ENCODE measurements at regions not wholly inside any gene's neighbourhood (a gene's known extent, or its start where the extent isn't known, plus 50 kb on each side); places are given as distances from the start of the nearest gene placed in this dataset.

- WGBS (ENCODE audit: insufficient coverage, low lambda C conversion rate), result 60% methylated on average over 1 of the region's 11 CpGs
- no peak overlapping the region for H3K4me3 ChIP-seq (ENCODE audit: low read length)
- no peak overlapping the region for H3K27ac ChIP-seq (ENCODE audit: low read length)
- no peaks in the 10 kb centered on the region for H3K4me1 ChIP-seq (ENCODE audit: control insufficient read depth, insufficient read depth, low read length)
- H3K9me3 ChIP-seq (ENCODE audit: control insufficient read depth, low read depth, low read length), result no peaks in the 10 kb centered on the region
- no peak for DNase-seq
- H3K27me3 ChIP-seq (ENCODE audit: control insufficient read depth, insufficient read depth, low read length), result no peaks in the 10 kb centered on the region
- no peaks in the 10 kb centered on the region for H3K36me3 ChIP-seq (ENCODE audit: control insufficient read depth, insufficient read depth, low read length)
These were observed 222.9 kb upstream of the MYL2 start for GRCh38 chr12:111143271-111143670.

GRCh38 chr12:111141205-111141604, 220.8 kb upstream of the MYL2 start:
- no peak overlapping the region for H3K4me3 ChIP-seq (ENCODE audit: low read length)
- H3K27ac ChIP-seq (ENCODE audit: low read length), result no peak overlapping the region
- DNase-seq, result no peak
- 100% methylated on average over 1 of the region's 1 CpG for WGBS (ENCODE audit: insufficient coverage, low lambda C conversion rate)
- no peaks in the 10 kb centered on the region for H3K9me3 ChIP-seq (ENCODE audit: control insufficient read depth, low read depth, low read length)
- no peaks in the 10 kb centered on the region for H3K27me3 ChIP-seq (ENCODE audit: control insufficient read depth, insufficient read depth, low read length)
- no peaks in the 10 kb centered on the region for H3K36me3 ChIP-seq (ENCODE audit: control insufficient read depth, insufficient read depth, low read length)
- H3K4me1 ChIP-seq (ENCODE audit: control insufficient read depth, insufficient read depth, low read length), result no peaks in the 10 kb centered on the region

- no peak overlapping the region for H3K27ac ChIP-seq (ENCODE audit: low read length)
- H3K4me1 ChIP-seq (ENCODE audit: control insufficient read depth, insufficient read depth, low read length), result no peaks in the 10 kb centered on the region
- H3K27me3 ChIP-seq (ENCODE audit: control insufficient read depth, insufficient read depth, low read length), result no peaks in the 10 kb centered on the region
- H3K9me3 ChIP-seq (ENCODE audit: control insufficient read depth, low read depth, low read length), result peaks cover 3% of the 10 kb centered on the region
- H3K4me3 ChIP-seq (ENCODE audit: low read length), result no peak overlapping the region
- no peak for DNase-seq
- no peaks in the 10 kb centered on the region for H3K36me3 ChIP-seq (ENCODE audit: control insufficient read depth, insufficient read depth, low read length)
- WGBS (ENCODE audit: insufficient coverage, low lambda C conversion rate), result no CpG with 5 or more reads among the region's 8 CpGs
These were observed 217.6 kb upstream of the MYL2 start for GRCh38 chr12:111138016-111138415.

GRCh38 chr12:111135293-111135832, 215.0 kb upstream of the MYL2 start:
- H3K4me3 ChIP-seq (ENCODE audit: low read length), result no peak overlapping the region
- WGBS (ENCODE audit: insufficient coverage, low lambda C conversion rate), result no CpG with 5 or more reads among the region's 5 CpGs
- H3K27ac ChIP-seq (ENCODE audit: low read length), result no peak overlapping the region
- H3K27me3 ChIP-seq (ENCODE audit: control insufficient read depth, insufficient read depth, low read length), result no peaks in the 10 kb centered on the region
- H3K36me3 ChIP-seq (ENCODE audit: control insufficient read depth, insufficient read depth, low read length), result no peaks in the 10 kb centered on the region
- no peak for DNase-seq
- H3K9me3 ChIP-seq (ENCODE audit: control insufficient read depth, low read depth, low read length), result peaks cover 3% of the 10 kb centered on the region
- H3K4me1 ChIP-seq (ENCODE audit: control insufficient read depth, insufficient read depth, low read length), result no peaks in the 10 kb centered on the region

- Histone ChIP-seq H3K36me3 (ENCODE audit: control insufficient read depth, insufficient read depth, low read length) (no peaks in the 10 kb centered on the region), H3K9me3 (ENCODE audit: control insufficient read depth, low read depth, low read length) (peaks cover 3% of the 10 kb centered on the region), H3K27ac (ENCODE audit: low read length) (no peak overlapping the region), H3K4me1 (ENCODE audit: control insufficient read depth, insufficient read depth, low read length) (no peaks in the 10 kb centered on the region), H3K4me3 (ENCODE audit: low read length) (no peak overlapping the region), H3K27me3 (ENCODE audit: control insufficient read depth, insufficient read depth, low read length) (no peaks in the 10 kb centered on the region)
- DNase-seq, result no peak
These were observed 210.0 kb upstream of the MYL2 start for GRCh38 chr12:111130336-111130735.

- Histone ChIP-seq H3K4me1 (ENCODE audit: control insufficient read depth, insufficient read depth, low read length) (no peaks in the 10 kb centered on the region), H3K27me3 (ENCODE audit: control insufficient read depth, insufficient read depth, low read length) (no peaks in the 10 kb centered on the region), H3K36me3 (ENCODE audit: control insufficient read depth, insufficient read depth, low read length) (no peaks in the 10 kb centered on the region), H3K9me3 (ENCODE audit: control insufficient read depth, low read depth, low read length) (no peaks in the 10 kb centered on the region), H3K27ac (ENCODE audit: low read length) (no peak overlapping the region), H3K4me3 (ENCODE audit: low read length) (no peak overlapping the region)
- WGBS (ENCODE audit: insufficient coverage, low lambda C conversion rate), result no CpG with 5 or more reads among the region's 3 CpGs
- DNase-seq, result no peak
These were observed 208.9 kb upstream of the MYL2 start for GRCh38 chr12:111129149-111129767.

- WGBS (ENCODE audit: insufficient coverage, low lambda C conversion rate), result no CpG with 5 or more reads among the region's 2 CpGs
These were observed 206.0 kb upstream of the MYL2 start for GRCh38 chr12:111126331-111126730.

GRCh38 chr12:111124183-111124582, 203.8 kb upstream of the MYL2 start:
- no peak for DNase-seq
- Histone ChIP-seq H3K9me3 (ENCODE audit: control insufficient read depth, low read depth, low read length) (no peaks in the 10 kb centered on the region), H3K36me3 (ENCODE audit: control insufficient read depth, insufficient read depth, low read length) (no peaks in the 10 kb centered on the region), H3K27me3 (ENCODE audit: control insufficient read depth, insufficient read depth, low read length) (no peaks in the 10 kb centered on the region), H3K27ac (ENCODE audit: low read length) (no peak overlapping the region), H3K4me1 (ENCODE audit: control insufficient read depth, insufficient read depth, low read length) (no peaks in the 10 kb centered on the region), H3K4me3 (ENCODE audit: low read length) (no peak overlapping the region)
- 90% methylated on average over 2 of the region's 4 CpGs for WGBS (ENCODE audit: insufficient coverage, low lambda C conversion rate)

More at GRCh38 chr12:111126331-111126730, 206.0 kb upstream of the MYL2 start:
- H3K4me3 ChIP-seq (ENCODE audit: low read length), result no peak overlapping the region
- no peaks in the 10 kb centered on the region for H3K27me3 ChIP-seq (ENCODE audit: control insufficient read depth, insufficient read depth, low read length)
- H3K36me3 ChIP-seq (ENCODE audit: control insufficient read depth, insufficient read depth, low read length), result no peaks in the 10 kb centered on the region
- no peaks in the 10 kb centered on the region for H3K9me3 ChIP-seq (ENCODE audit: control insufficient read depth, low read depth, low read length)
- H3K27ac ChIP-seq (ENCODE audit: low read length), result no peak overlapping the region
- DNase-seq, result no peak
- H3K4me1 ChIP-seq (ENCODE audit: control insufficient read depth, insufficient read depth, low read length), result no peaks in the 10 kb centered on the region

GRCh38 chr12:111123390-111123789, 203.0 kb upstream of the MYL2 start:
- no peaks in the 10 kb centered on the region for H3K36me3 ChIP-seq (ENCODE audit: control insufficient read depth, insufficient read depth, low read length)
- no CpG with 5 or more reads among the region's 6 CpGs for WGBS (ENCODE audit: insufficient coverage, low lambda C conversion rate)
- H3K27me3 ChIP-seq (ENCODE audit: control insufficient read depth, insufficient read depth, low read length), result no peaks in the 10 kb centered on the region
- no peaks in the 10 kb centered on the region for H3K4me1 ChIP-seq (ENCODE audit: control insufficient read depth, insufficient read depth, low read length)
- no peaks in the 10 kb centered on the region for H3K9me3 ChIP-seq (ENCODE audit: control insufficient read depth, low read depth, low read length)
- DNase-seq, result no peak
- no peak overlapping the region for H3K27ac ChIP-seq (ENCODE audit: low read length)
- no peak overlapping the region for H3K4me3 ChIP-seq (ENCODE audit: low read length)

GRCh38 chr12:111122458-111122878, 202.1 kb upstream of the MYL2 start:
- DNase-seq, result no peak
- Histone ChIP-seq H3K4me3 (ENCODE audit: low read length) (no peak overlapping the region), H3K9me3 (ENCODE audit: control insufficient read depth, low read depth, low read length) (no peaks in the 10 kb centered on the region), H3K4me1 (ENCODE audit: control insufficient read depth, insufficient read depth, low read length) (no peaks in the 10 kb centered on the region), H3K27ac (ENCODE audit: low read length) (no peak overlapping the region), H3K36me3 (ENCODE audit: control insufficient read depth, insufficient read depth, low read length) (no peaks in the 10 kb centered on the region), H3K27me3 (ENCODE audit: control insufficient read depth, insufficient read depth, low read length) (no peaks in the 10 kb centered on the region)
- WGBS (ENCODE audit: insufficient coverage, low lambda C conversion rate), result no CpG with 5 or more reads among the region's 7 CpGs

- Histone ChIP-seq H3K9me3 (ENCODE audit: control insufficient read depth, low read depth, low read length) (no peaks in the 10 kb centered on the region), H3K27me3 (ENCODE audit: control insufficient read depth, insufficient read depth, low read length) (no peaks in the 10 kb centered on the region), H3K4me3 (ENCODE audit: low read length) (no peak overlapping the region), H3K36me3 (ENCODE audit: control insufficient read depth, insufficient read depth, low read length) (no peaks in the 10 kb centered on the region), H3K4me1 (ENCODE audit: control insufficient read depth, insufficient read depth, low read length) (no peaks in the 10 kb centered on the region), H3K27ac (ENCODE audit: low read length) (no peak overlapping the region)
- DNase-seq, result no peak
- WGBS (ENCODE audit: insufficient coverage, low lambda C conversion rate), result 75% methylated on average over 1 of the region's 6 CpGs
These were observed 201.5 kb upstream of the MYL2 start for GRCh38 chr12:111121840-111122239.

Measured in large intestine (tissue), 3 donors.